ENCODE measurements at regions not wholly inside any gene's neighbourhood (a gene's known extent, or its start where the extent isn't known, plus 50 kb on each side); places are given as distances from the start of the nearest gene placed in this dataset.
"Not testable (repeated sequence)": the region's sequence is repeated elsewhere in the genome, so short reads cannot be mapped to it uniquely, and the experiment has no call there.

DNA sequence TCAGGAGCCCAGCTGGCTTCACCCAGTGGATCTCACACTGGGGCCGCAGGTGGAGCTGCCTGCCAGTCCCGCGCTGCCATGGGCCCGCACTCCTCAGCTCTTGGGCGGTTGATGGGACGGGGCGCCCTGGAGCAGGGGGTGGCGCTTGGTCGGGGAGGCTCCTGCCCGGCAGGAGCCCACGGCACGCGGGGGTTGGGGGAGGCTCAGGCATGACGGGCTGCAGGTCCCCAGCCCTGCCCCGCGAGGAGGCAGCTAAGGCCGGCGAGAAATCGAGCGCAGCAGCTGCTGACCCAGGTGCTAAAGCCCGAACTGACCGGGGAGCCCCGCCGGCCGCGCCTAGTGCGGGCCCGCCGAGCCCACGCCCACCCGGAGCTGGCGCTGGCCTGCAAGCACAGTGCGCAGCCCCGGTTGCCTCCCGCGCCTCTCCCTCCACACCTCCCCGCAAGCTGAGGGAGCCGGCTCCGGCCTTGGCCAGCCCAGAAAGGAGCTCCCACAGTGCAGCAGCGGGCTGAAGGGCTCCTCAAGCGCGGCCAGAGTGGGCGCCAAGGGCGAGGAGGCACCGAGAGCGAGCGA is 109.7 kb upstream of the SLC39A10 start:
- ChIA-PET POLR2A (interaction anchor here (0.9 to 1.4 kb wide), 3 partner anchors 12 to 15 kb away, joined by 3 to 5 read pairs (median 3); no protein-coding TSS in a partner anchor), CTCF (interaction anchor here (1.0 to 1.6 kb wide), 2 partner anchors 12 to 113 kb away, joined by 3 read pairs; no protein-coding TSS in a partner anchor)
- H3K27ac Mint-ChIP-seq; intact Hi-C loops (cut with micrococcal nuclease); H3K27me3 Mint-ChIP-seq; H3K4me3 Mint-ChIP-seq; DNase-seq: not testable (repeated sequence)
- Mint-ChIP-seq H3K36me3 (peaks cover 25% of the 10 kb centered on the region), H3K4me1 (ENCODE audit: low read depth) (peaks cover 54% of the 10 kb centered on the region), H3K9me3 (peaks cover 12% of the 10 kb centered on the region)

DNA sequence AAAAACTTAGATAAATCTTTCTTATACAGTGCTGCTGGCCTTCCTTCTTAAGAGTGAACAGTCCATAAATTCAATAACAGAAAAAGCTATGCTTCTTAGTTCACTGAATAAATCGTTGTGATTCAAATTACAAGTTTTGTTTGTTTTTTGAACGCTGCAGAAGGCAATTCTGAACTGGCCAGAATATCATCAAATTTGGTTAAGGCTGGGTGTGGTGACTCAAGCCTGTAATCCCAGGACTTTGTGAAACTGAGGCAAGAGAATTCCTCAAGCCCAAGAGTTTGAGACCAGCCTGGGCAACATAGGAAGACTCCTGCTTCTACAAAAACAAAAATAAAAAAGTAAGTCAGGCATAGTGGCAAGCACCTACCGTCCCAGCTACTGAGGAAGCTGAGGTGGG is 111.2 kb upstream of the SLC39A10 start:
- H3K4me1 Mint-ChIP-seq (ENCODE audit: low read depth): peaks cover 54% of the 10 kb centered on the region
- ChIA-PET POLR2A (interaction anchor here (0.6 to 4.8 kb wide), 4 partner anchors 11 to 111 kb away, joined by 3 to 76 read pairs (median 26); partner anchors contain the start of gene SLC39A10), CTCF (interaction anchor here (0.7 to 4.1 kb wide), 2 partner anchors 12 to 13 kb away, joined by 6 to 31 read pairs; no protein-coding TSS in a partner anchor)
- H3K27me3 Mint-ChIP-seq: no peaks in the 10 kb centered on the region
- H3K4me3 Mint-ChIP-seq: peak overlapping the region; percentile 23
- peak overlapping the region; percentile 91 for H3K27ac Mint-ChIP-seq
- peaks cover 12% of the 10 kb centered on the region for H3K9me3 Mint-ChIP-seq
- intact Hi-C loops (cut with micrococcal nuclease): no loop called here
- no peak for DNase-seq
- peaks cover 27% of the 10 kb centered on the region for H3K36me3 Mint-ChIP-seq

DNA sequence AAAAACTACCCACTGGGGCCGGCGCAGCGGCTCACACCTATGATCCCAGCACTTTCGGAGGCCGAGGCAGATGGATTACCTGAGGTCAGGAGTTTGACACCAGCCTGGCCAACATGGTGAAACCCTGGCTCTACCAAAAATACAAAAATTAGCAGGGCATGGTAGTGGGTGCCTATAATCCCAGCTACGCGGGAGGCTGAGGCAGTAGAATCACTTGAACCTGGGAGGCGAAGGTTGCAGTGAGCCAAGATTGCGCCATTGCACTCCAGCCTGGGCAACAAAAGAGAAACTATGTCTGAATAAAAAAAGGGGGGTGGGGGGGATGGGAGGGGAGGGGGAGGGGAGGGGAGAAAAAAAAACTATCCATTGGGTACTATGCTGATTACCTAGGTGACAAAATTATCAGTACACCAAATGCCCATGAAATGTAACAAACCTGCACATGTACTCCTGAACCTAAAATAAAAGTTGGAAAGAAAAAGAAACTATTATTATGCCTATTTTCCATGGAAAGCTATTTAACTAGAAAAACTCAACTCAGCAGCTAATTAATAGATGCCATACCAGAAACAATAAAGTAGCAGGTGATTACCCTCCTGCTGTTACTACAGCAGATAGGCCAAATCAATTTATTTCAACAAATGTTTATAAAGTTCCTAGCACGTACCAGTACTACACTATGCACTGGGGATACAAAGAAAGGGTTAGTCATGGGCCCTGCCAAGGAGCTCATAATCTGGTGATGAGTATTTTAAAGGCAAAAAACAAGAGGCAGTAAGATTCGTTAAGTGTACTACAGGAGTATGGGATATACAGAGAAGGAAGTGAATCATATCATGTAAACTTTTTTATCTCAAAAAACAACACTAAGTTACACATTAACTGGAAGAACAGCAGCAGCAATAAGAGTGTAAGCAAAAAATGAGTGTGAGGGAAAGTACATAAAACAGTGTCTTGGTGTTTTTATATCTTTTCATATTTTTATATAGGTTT is 112.8 kb upstream of the SLC39A10 start:
- Mint-ChIP-seq H3K4me3 (peak overlapping the region; percentile 23), H3K4me1 (ENCODE audit: low read depth) (peaks cover 57% of the 10 kb centered on the region)
- POLR2A ChIA-PET: interaction anchor here (0.6 to 4.8 kb wide), 6 partner anchors 10 to 115 kb away, joined by 3 to 76 read pairs (median 10); partner anchors contain the start of gene SLC39A10

DNA sequence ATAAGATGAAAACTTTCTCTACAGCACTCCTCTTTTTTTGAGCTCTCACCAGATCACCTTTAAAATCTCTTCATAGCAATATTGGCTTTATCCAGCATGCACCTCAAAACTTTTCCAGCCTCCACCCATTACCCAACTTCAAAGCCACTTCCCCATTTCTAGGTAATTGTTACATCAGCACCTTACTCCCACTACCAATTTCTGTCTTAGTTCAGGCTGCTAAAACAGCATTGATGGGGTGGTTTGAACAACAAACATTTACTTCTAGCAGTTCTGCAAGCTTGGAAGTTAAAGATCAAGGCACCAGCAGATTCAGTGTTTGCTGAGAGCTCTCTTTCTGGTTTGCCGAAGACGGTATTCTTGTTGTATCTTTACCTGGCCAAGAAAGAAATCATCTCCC is 114.0 kb upstream of the SLC39A10 start:
- Mint-ChIP-seq H3K4me1 (ENCODE audit: low read depth) (peaks cover 61% of the 10 kb centered on the region), H3K27me3 (no peaks in the 10 kb centered on the region), H3K36me3 (peaks cover 28% of the 10 kb centered on the region), H3K4me3 (peak overlapping the region; percentile 22), H3K27ac (peak overlapping the region; percentile 91), H3K9me3 (peaks cover 12% of the 10 kb centered on the region)
- CTCF ChIA-PET: interaction anchor here (1.0 to 4.1 kb wide), 5 partner anchors 9 to 117 kb away, joined by 3 to 31 read pairs (median 3); partner anchors contain the start of gene SLC39A10
- intact Hi-C loops (cut with micrococcal nuclease): loop anchor here (5.0 kb wide), 1 partner anchor 699 kb away; no protein-coding TSS in a partner anchor
- DNase-seq: peak; percentile 34
- POLR2A ChIA-PET: interaction anchor here (0.6 to 4.8 kb wide), 3 partner anchors 8 to 114 kb away, joined by 3 to 76 read pairs (median 47); partner anchors contain the start of gene SLC39A10

More for the DNA sequence above, 112.8 kb upstream of the SLC39A10 start:
- H3K36me3 Mint-ChIP-seq: peaks cover 24% of the 10 kb centered on the region
- H3K9me3 Mint-ChIP-seq: peaks cover 12% of the 10 kb centered on the region
- H3K27ac Mint-ChIP-seq: peak overlapping the region; percentile 91
- intact Hi-C loops (cut with micrococcal nuclease): loop anchor here (1.0 to 5.0 kb wide), 6 partner anchors 8 to 716 kb away; no protein-coding TSS in a partner anchor
- DNase-seq: peak; percentile 58
- H3K27me3 Mint-ChIP-seq: no peaks in the 10 kb centered on the region
- CTCF ChIA-PET: interaction anchor here (0.6 to 4.1 kb wide), 10 partner anchors 10 to 116 kb away, joined by 3 to 31 read pairs (median 4); partner anchors contain the start of gene SLC39A10

DNA sequence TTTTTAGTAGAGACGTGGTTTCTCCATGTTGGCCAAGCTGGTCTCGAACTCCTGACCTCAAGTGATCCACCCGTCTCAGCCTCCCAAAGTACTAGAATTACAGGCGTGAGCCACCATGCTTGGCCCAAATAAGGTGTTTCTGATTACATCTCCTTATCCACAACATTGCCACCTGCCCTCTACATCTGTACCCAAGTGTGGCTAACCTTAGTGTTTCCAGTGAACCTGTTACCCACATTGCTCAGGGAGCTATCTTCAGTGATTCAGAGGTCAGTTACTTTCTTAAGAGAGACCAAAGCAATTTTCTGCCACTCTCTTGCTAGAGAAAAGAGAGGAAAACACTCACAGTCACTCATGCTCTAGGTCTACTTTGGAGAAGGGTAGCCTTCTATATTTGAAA is 115.0 kb upstream of the SLC39A10 start:
- H3K9me3 Mint-ChIP-seq: peaks cover 12% of the 10 kb centered on the region
- H3K27me3 Mint-ChIP-seq: no peaks in the 10 kb centered on the region
- no peak for DNase-seq
- H3K27ac Mint-ChIP-seq: peak overlapping the region; percentile 91
- H3K4me3 Mint-ChIP-seq: no peak overlapping the region
- intact Hi-C loops (cut with micrococcal nuclease): loop anchor here (5.0 kb wide), 1 partner anchor 700 kb away; no protein-coding TSS in a partner anchor
- CTCF ChIA-PET: interaction anchor here (1.1 to 4.1 kb wide), 2 partner anchors 8 to 115 kb away, joined by 3 to 31 read pairs; partner anchors contain the start of gene SLC39A10
- POLR2A ChIA-PET: interaction anchor here (0.6 to 4.8 kb wide), 3 partner anchors 7 to 115 kb away, joined by 3 to 76 read pairs (median 47); partner anchors contain the start of gene SLC39A10
- H3K36me3 Mint-ChIP-seq: peaks cover 29% of the 10 kb centered on the region
- H3K4me1 Mint-ChIP-seq (ENCODE audit: low read depth): peaks cover 69% of the 10 kb centered on the region

DNA sequence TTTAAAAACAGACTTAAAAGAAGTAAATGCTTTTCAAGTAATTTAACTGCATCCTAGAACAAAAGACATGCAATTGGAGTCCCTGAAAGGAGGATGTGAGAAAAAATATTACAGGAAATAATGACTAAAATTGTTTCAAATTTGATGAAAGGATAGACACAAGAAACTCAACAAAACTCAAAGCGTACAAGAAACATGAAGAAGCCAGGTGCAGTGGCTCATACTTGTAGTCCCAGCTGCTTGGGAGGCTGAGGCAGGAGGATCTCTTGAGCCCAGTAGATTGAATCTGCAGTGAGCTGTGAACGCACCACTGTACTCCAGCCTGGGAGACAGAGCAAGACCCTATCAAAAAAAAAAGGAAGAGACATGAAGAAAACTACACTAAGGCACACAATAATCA is 118.1 kb upstream of the SLC39A10 start:
- Mint-ChIP-seq H3K4me3 (no peak overlapping the region), H3K27me3 (no peaks in the 10 kb centered on the region), H3K27ac (peak overlapping the region; percentile 90), H3K4me1 (ENCODE audit: low read depth) (peaks cover 83% of the 10 kb centered on the region), H3K9me3 (peaks cover 6% of the 10 kb centered on the region), H3K36me3 (peaks cover 28% of the 10 kb centered on the region)
- POLR2A ChIA-PET: interaction anchor here (1.0 to 7.2 kb wide), 3 partner anchors 20 to 118 kb away, joined by 4 to 127 read pairs (median 6); partner anchors contain the start of gene SLC39A10
- intact Hi-C loops (cut with micrococcal nuclease): loop anchor here (10.0 kb wide), 2 partner anchors 1666 to 1766 kb away; no protein-coding TSS in a partner anchor
- DNase-seq: peak; percentile 53
- CTCF ChIA-PET: interaction anchor here (1.8 to 8.7 kb wide), 2 partner anchors 22 to 121 kb away, joined by 5 to 60 read pairs; no protein-coding TSS in a partner anchor

DNA sequence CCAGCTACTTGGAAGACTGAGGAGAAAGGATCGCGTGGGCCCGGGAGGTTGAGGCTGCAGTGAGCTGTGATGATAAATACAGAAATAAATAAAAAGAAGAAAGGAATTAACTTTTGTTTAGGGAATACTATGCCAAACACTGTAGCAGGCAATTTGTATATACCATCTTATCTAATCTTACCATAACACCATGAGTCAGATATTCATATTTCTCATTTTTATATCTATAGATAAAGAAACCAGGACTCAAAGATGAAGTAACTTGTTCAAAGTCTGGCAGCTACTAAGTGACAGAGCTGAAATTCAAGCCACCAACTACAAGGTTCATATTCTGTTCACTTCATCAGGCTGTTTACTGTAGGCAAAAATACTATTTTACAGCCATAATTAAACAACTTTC is 119.2 kb upstream of the SLC39A10 start:
- ChIA-PET CTCF (interaction anchor here (6.7 to 8.7 kb wide), 2 partner anchors 23 to 123 kb away, joined by 47 to 60 read pairs; no protein-coding TSS in a partner anchor), POLR2A (interaction anchor here (0.8 to 7.2 kb wide), 3 partner anchors 23 to 164 kb away, joined by 3 to 127 read pairs (median 4); partner anchors contain the start of gene SLC39A10)
- Mint-ChIP-seq H3K9me3 (peaks cover 6% of the 10 kb centered on the region), H3K36me3 (peaks cover 26% of the 10 kb centered on the region), H3K4me1 (ENCODE audit: low read depth) (peaks cover 81% of the 10 kb centered on the region), H3K4me3 (no peak overlapping the region), H3K27me3 (no peaks in the 10 kb centered on the region), H3K27ac (peak overlapping the region; percentile 98)
- intact Hi-C loops (cut with micrococcal nuclease): loop anchor here (2.0 to 10.0 kb wide), 3 partner anchors 61 to 1767 kb away; no protein-coding TSS in a partner anchor
- DNase-seq: no peak

DNA sequence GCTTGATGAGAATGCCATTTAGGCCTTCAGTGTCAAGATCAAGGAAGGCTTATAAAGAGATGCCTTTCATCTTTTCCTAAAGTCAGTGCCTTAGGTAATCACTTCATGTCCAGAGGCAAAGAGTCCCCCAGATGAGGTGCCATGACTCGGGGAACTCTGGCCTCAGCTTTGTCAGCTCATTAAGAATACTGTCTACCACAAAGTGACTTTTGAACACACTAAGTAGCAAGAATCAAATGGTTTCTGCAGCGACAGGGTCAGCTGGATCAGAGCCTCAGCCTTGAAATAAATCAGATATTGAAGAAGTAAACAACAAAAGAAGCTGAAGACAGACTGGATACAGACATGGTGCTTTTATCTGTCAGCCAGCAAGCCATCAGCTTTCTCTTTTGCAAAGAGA is 120.1 kb upstream of the SLC39A10 start:
- POLR2A ChIA-PET: interaction anchor here (0.8 to 7.2 kb wide), 4 partner anchors 7 to 122 kb away, joined by 5 to 127 read pairs (median 68); partner anchors contain the start of gene SLC39A10
- peak overlapping the region; percentile 98 for H3K27ac Mint-ChIP-seq
- H3K36me3 Mint-ChIP-seq: peaks cover 21% of the 10 kb centered on the region
- DNase-seq: no peak
- peak overlapping the region; percentile 28 for H3K4me3 Mint-ChIP-seq
- peaks cover 80% of the 10 kb centered on the region for H3K4me1 Mint-ChIP-seq (ENCODE audit: low read depth)
- intact Hi-C loops (cut with micrococcal nuclease): loop anchor here (1.0 to 10.0 kb wide), 7 partner anchors 7 to 1768 kb away; no protein-coding TSS in a partner anchor
- CTCF ChIA-PET: interaction anchor here (6.7 to 8.7 kb wide), 2 partner anchors 24 to 123 kb away, joined by 47 to 60 read pairs; no protein-coding TSS in a partner anchor
- H3K9me3 Mint-ChIP-seq: peaks cover 4% of the 10 kb centered on the region
- no peaks in the 10 kb centered on the region for H3K27me3 Mint-ChIP-seq

DNA sequence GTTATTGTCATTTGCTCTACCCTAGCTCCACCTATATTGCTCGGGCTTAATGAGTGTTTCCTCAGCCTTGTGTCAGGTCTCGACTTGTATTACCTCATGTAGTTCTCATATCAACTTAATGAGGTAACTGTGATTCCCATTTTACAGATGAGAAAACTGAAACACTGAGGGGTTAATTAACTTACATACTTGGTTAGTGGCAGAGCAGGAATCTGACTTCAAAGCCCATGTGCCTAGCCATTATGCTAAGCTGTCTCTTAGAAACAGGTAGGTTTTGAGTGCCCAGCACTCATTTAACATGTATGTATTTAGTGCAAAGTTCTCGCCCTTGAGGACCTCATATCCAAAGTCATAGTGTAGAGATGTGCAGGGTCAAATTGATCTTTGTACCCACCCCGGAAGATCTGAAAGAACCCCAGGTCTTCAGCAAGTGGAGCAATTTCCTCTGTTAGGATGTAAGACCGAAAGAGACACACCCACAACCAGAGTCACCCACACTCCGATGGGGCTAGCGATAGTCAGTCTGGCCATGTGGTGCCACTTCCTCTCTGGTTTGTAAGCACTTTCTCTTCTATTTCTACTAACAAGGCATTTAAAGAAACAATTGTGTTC is 121.0 kb upstream of the SLC39A10 start:
- DNase-seq: peak; percentile 88
- ChIA-PET POLR2A (interaction anchor here (1.1 to 7.2 kb wide), 6 partner anchors 8 to 123 kb away, joined by 3 to 127 read pairs (median 34); partner anchors contain the start of gene SLC39A10), CTCF (interaction anchor here (2.7 to 8.7 kb wide), 4 partner anchors 25 to 124 kb away, joined by 12 to 60 read pairs (median 34); partner anchors contain the start of gene SLC39A10)
- H3K9me3 Mint-ChIP-seq: no peaks in the 10 kb centered on the region
- H3K4me3 Mint-ChIP-seq: peak overlapping the region; percentile 38
- intact Hi-C loops (cut with micrococcal nuclease): loop anchor here (1.0 to 10.0 kb wide), 8 partner anchors 8 to 1769 kb away; no protein-coding TSS in a partner anchor
- peak overlapping the region; percentile 98 for H3K27ac Mint-ChIP-seq
- H3K36me3 Mint-ChIP-seq: peaks cover 13% of the 10 kb centered on the region
- peaks cover 84% of the 10 kb centered on the region for H3K4me1 Mint-ChIP-seq (ENCODE audit: low read depth)
- H3K27me3 Mint-ChIP-seq: no peaks in the 10 kb centered on the region

DNA sequence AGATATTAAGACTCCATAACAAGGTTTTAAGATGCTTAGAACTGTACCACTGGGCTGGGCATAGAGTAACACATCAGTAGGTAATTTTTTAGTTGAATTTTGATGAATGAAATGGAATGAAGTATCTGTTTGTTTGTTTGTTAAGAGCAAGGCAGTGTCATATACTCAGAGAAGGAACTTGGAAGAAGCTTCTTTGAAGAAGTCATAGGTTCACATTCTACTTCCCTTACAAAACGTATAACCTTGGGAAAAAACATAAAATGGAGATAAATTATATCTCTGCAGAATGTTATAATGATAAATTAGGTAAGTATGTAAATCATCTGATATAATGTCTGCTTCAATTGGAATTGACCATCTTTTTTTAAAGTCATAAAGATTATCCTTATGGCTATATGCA is 122.1 kb upstream of the SLC39A10 start:
- Mint-ChIP-seq H3K4me1 (ENCODE audit: low read depth) (peaks cover 88% of the 10 kb centered on the region), H3K4me3 (peak overlapping the region; percentile 74), H3K36me3 (peaks cover 12% of the 10 kb centered on the region), H3K9me3 (peaks cover 2% of the 10 kb centered on the region), H3K27me3 (no peaks in the 10 kb centered on the region), H3K27ac (peak overlapping the region; percentile 98)
- ChIA-PET POLR2A (interaction anchor here (0.9 to 7.2 kb wide), 8 partner anchors 9 to 124 kb away, joined by 3 to 127 read pairs (median 14); partner anchors contain the start of gene SLC39A10), CTCF (interaction anchor here (0.9 to 8.7 kb wide), 6 partner anchors 9 to 532 kb away, joined by 3 to 60 read pairs (median 26); partner anchors contain the start of gene SLC39A10)
- intact Hi-C loops (cut with micrococcal nuclease): loop anchor here (1.0 to 10.0 kb wide), 6 partner anchors 29 to 1770 kb away; no protein-coding TSS in a partner anchor
- DNase-seq: no peak

Measured in activated CD4-positive, alpha-beta memory T cell treated with anti-CD3 and anti-CD28 coated beads for 36 hours (primary cell).